ENCODE measurements at regions not wholly inside any gene's neighbourhood (a gene's known extent, or its start where the extent isn't known, plus 50 kb on each side); places are given as distances from the start of the nearest gene placed in this dataset.
"Not testable (repeated sequence)": the region's sequence is repeated elsewhere in the genome, so short reads cannot be mapped to it uniquely, and the experiment has no call there.

GRCh38 chr3:72042397-72043203, 257.7 kb upstream of the PROK2 start:
- no peak for DNase-seq

DNA sequence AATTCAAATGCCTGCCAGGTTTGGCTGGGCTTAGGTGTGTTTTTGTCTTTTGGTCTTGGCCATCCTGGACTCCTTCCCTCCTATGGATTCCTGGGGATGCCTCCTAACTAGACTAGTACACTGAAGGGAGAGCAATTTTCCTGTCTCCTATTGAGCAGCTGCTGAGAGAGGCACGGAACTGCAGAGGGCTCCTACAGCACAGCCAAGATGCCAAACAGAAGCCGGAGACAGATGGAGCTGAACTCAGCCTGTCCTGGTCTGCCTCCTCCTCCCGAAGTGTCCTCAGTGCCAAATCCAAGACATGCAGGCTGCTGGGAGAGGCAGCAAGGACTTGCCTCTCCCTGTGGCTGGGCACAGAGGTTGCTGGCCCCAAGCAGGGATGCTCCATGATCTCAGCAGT, 256.6 kb upstream of the PROK2 start:
- peak in 35 of 51 donors; percentile 4 to 67 (median 25) for DNase-seq

DNA sequence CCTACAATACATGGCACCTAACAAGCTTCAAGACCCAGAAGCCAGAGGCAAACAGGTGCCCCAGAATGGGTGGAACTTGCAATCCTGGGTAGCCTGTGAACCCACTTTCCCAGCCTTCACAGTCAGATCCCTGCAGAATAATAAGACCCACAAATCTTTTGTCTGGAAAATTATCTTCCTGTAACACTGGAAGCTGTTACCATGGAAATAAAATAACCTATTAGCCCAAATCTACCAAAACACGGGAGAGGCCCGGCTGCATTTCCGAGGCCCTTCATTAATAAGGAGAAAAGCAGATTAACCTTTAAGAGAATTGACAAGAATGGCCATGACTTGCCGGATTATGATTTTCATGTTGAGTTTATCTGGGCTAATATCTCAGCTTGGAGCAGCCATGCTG, 256.1 kb upstream of the PROK2 start:
- DNase-seq: peak in 1 of 51 donors; percentile 51

GRCh38 chr3:72039677-72040076, 254.7 kb upstream of the PROK2 start:
- DNase-seq: no peak

DNA sequence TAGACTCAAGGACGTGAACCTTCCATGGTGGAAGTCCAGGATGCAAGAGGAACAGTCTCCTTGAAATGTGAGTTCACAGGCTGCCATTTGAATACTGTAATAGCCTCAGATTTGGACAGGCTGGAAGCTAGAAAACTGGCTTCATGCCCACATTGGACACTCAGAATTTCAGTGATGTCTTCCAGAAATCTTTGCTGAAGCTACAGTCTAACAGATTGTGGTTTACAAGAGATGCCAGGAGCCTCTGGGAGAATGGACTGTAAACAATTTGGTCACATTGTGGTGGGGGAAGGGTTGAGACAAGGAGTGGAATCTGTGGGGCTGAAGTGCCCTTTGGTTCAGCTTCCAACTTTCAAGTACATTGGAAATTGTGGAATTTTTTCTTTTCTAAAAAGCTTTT, 252.0 kb upstream of the PROK2 start:
- no peak for DNase-seq

GRCh38 chr3:72035606-72036005, 250.7 kb upstream of the PROK2 start:
- no peak for DNase-seq

DNA sequence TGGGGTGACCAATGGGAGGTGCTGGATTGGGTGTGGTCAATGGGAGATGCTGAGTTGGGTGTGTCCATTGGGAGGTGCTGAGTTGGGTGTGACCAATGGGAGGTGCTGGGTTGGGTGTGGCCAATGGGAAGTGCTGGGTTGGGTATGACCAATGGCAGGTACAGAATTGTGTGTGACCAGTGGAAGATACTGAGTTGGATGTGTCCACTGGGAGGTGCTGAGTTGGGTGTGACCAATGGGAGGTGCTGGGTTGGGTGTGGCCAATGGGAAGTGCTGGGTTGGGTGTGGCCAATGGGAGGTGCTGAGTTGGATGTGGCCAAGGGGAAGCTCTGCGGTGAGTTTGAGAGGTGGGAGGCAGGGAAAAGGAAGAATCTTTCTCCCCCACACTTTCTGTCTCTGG, 250.0 kb upstream of the PROK2 start:
- no peak for DNase-seq

DNA sequence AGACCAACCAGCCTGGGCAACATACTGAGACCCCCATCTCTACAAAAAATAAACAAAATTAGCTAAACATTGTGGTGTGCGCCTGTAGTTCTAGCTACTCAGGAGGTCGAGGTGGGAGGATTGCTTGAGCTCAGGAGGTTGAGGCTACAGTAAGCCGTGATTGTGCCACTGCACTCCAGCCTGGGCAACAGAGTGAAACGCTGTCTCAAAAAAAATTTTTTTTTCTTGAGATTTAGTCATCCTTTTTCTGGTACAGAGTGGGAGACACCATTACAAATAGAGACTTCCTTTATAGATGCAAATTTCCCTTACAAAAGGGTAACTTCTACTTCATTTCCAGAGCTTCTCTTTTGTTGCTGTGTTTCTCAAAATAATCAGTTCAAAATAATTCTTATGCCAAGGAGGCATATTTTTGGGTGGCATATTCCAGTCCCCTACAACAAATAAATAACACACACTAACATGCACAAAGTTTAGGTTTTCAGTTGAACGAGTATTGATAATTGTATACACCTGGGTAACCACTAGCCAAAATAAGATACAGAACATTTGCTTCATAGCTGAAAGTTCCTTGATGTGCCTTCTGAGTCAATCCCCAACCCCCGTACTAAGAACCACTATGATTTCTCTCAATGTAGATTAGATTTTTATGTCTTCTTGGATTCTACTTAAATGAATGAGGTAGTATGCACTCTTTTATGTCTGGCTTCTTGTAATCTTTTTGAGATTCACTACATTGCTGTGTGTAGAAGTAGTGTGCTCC, 248.9 kb upstream of the PROK2 start:
- peak in 1 of 51 donors; percentile 36 for DNase-seq

DNA sequence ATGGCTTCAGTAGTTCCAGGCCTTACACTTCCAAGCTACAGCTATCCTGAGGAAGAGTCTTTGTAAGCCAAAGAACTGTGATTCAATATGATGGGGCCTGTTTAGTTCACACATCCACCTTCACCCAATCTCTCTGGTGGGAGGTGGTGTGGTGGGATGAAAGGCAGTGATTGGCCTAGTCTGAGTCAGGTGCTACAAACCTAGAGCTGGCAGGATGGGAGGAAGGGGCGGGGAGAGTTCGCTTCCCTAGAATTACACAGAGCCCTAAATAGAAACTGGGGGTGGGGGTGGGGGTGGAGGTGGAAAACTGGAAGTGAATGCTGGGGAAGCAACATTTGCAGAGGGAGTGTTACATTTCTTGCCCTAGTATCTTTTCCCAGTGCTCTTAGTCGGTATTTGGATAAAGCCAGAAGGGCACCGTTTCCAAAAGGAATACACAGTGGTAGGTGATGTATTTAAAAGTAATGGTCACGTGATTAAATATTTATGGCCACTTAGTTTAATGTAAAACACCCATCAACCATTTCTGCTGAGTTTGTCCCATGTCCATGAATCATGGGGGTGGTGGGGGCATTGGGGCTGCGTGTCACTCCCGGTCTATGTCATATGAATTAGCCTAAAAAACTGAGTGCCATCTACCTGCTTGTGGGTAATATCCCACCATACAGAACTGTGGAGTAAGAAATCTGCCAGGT, 247.6 kb upstream of the PROK2 start:
- DNase-seq: peak in 3 of 51 donors; percentile 5 to 35 (median 34)

DNA sequence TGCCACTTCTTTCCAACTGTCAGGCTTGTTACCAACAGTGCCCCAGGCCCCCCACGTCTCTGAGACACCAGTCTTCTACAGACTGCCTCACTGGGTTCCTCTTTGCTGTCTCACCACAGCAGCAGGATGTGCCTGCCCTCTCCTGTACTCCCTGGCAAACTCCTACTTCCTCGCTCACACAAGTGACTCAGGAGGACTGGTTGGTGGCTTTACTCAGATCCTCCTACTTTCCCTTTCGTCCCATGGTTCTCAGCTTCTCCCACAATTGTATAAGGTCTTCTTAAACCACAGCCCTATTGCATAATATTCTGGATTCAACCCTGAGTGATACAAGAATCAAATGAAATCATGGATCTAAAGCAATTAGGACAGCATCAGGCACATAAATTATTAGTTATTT, 246.6 kb upstream of the PROK2 start:
- DNase-seq: peak in 3 of 51 donors; percentile 5 to 34 (median 7)

GRCh38 chr3:72030296-72030695, 245.3 kb upstream of the PROK2 start:
- not testable (repeated sequence) for DNase-seq

DNA sequence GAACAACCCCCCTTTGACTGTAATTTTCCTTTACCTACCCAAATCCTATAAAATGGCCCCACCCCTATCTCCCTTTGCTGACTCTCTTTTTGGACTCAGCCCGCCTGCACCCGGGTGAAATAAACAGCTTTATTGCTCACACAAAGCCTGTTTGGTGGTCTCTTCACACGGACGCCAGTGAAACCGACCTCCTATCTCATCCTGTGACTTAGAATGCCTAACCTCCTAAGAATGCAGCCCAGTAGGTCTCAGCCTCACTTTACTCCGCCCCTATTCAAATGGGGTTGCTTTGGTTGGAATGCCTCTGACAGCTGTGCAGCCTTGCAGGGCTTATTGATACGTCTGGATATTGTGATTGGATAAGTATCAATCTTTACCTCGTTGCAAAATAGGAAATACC, 243.8 kb upstream of the PROK2 start:
- DNase-seq: not testable (repeated sequence)

DNA sequence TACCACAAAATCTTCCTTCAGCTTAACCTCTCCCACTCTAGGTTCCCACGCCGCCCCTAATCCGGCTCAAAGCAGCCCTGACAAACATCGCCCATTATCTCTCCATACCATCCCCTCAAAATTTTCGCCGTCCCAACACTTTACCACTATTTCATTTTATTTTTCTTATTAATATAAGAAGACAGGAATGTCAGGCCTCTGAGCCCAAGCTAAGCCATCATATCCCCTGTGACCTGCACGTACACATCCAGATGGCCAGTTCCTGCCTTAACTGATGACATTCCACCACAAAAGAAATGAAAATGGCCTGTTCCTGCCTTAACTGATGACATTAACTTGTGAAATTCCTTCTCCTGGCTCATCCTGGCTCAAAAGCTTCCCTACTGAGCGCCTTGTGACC, 243.4 kb upstream of the PROK2 start:
- not testable (repeated sequence) for DNase-seq

- DNase-seq: not testable (repeated sequence)
Observed at GRCh38 chr3:72027728-72028127, 242.8 kb upstream of the PROK2 start.

GRCh38 chr3:72022027-72022426, 237.1 kb upstream of the PROK2 start:
- DNase-seq: no peak

- no peak for DNase-seq
Observed at GRCh38 chr3:72021531-72021930, 236.6 kb upstream of the PROK2 start.

- peak in 1 of 51 donors; percentile 1 for DNase-seq
Observed at GRCh38 chr3:72018343-72018984, 233.5 kb upstream of the PROK2 start.

DNA sequence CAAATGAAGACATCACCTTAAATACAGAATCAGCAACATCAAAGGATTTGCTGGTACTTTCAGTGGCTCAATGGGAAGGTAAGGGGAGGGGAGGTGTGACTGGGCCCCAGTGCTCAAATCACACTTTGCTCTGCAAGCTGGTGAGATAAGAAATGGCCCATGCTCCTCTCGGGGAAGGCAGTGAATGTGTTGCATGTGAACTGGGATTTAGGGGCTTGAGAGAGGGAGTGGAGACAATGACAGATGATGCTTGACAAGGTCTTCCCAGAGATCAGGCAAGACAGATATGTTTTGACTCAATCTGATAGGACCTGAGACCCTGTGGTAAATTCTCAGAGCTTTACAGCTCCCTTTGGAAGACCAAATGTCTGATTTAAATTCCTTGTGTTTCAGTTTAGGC, 233.0 kb upstream of the PROK2 start:
- DNase-seq: no peak

GRCh38 chr3:72017311-72017710, 232.4 kb upstream of the PROK2 start:
- no peak for DNase-seq

DNA sequence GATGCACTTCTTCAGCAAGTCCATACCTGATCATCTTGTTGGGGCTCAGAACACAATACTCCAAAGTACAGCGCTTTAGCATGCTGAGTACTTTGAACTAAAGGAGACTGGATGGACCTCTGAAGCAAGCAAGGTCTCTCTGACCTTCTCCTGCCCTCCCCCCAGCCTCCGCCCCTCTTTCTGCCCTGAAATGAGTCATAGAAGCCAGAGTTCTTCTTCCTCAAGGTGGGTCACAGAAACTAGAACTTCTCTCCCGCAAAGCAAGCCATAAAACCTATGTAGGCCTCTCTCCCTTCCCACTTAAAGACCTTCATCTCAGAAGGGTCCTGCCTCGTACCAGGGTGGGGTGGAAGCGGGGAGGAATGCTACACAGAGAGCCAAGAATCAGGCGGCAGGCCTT, 230.5 kb upstream of the PROK2 start:
- DNase-seq: no peak

- peak in 1 of 51 donors; percentile 19 for DNase-seq
Observed at GRCh38 chr3:72013084-72013483, 228.1 kb upstream of the PROK2 start.

DNA sequence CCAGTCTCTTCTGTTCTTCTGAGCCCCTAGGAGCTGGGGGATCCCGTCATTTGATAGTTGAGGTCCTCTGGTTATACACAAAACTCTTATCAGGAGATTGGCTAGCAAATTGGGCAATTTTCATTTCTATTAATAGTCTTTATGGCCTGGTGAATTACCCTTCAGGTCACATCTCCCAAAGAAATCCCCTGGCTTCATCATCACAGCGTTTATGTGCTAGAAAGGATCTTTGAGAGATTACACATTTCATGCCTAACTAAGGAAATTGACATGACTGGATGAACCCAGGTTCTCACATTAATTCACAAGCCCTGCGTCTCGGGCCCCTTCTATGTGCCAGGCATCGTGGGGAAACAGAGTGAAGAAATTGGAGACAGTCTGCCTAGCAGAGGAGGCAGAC, 227.4 kb upstream of the PROK2 start:
- no peak for DNase-seq
